IMR-90 (cell line): ENCODE measurements at regions not wholly inside any gene's neighbourhood (a gene's known extent, or its start where the extent isn't known, plus 50 kb on each side); places are given as distances from the start of the nearest gene placed in this dataset.

Experiments
- CHD1 ChIP-seq: IDR thresholded peaks from 2 replicates; pipeline ENCODE4 v1.6.1; 2012; ENCODE audit warnings: low read depth, low read length, improper control_type of control experiment
- CTCF ChIP-seq: conservative IDR thresholded peaks from 2 replicates; pipeline ENCODE4 v1.5.1; 2012; ENCODE audit warnings: mild to moderate bottlenecking, low read depth, low read length, improper control_type of control experiment
- MAFK ChIP-seq: IDR thresholded peaks from 2 replicates; pipeline ENCODE4 v1.6.1; 2012; ENCODE audit warnings: low read depth, low read length, improper control_type of control experiment
- MAZ ChIP-seq: IDR thresholded peaks from 2 replicates; pipeline ENCODE4 v1.6.1; 2012; ENCODE audit warnings: low read depth, mild to moderate bottlenecking, low read length, improper control_type of control experiment, moderate library complexity, borderline replicate concordance
- POLR2A ChIP-seq: IDR thresholded peaks from 2 replicates; pipeline ENCODE4 v1.6.1; 2012; ENCODE audit warnings: mild to moderate bottlenecking, low read depth, low read length
- RFX5 ChIP-seq: IDR thresholded peaks from 2 replicates; pipeline ENCODE4 v1.8.0; 2012; ENCODE audit warnings: low read depth, mild to moderate bottlenecking, low read length, moderate library complexity

GRCh38 chr5:143870871-143871632 is 59.1 kb downstream of the HMHB1 start:
- no peak for TF ChIP-seq POLR2A
- TF ChIP-seq CTCF = no peak
- no peak for TF ChIP-seq MAFK
- no peak for TF ChIP-seq RFX5
- no peak for TF ChIP-seq MAZ
- no peak for TF ChIP-seq CHD1
